Superior temporal gyrus (tissue), 1 donor: ENCODE measurements at regions not wholly inside any gene's neighbourhood (a gene's known extent, or its start where the extent isn't known, plus 50 kb on each side); places are given as distances from the start of the nearest gene placed in this dataset.

Source experiments
- DNase-seq: peaks from one replicate; pipeline ENCODE4 v3.0.0-alpha.2; 2016; ENCODE audit errors: extremely low spot score

- DNase-seq, result no peak
These were observed 50.7 kb upstream of the SPATA12 start for GRCh38 chr3:57009802-57010201.

- DNase-seq, result no peak
These were observed 51.1 kb upstream of the SPATA12 start for GRCh38 chr3:57009367-57009766.

GRCh38 chr3:57007521-57008460, 52.7 kb upstream of the SPATA12 start:
- DNase-seq, result no peak

GRCh38 chr3:57006949-57007419, 53.5 kb upstream of the SPATA12 start:
- DNase-seq, result no peak

- DNase-seq, result no peak
These were observed 54.2 kb upstream of the SPATA12 start for GRCh38 chr3:57006179-57006657.

GRCh38 chr3:57004229-57004628, 56.2 kb upstream of the SPATA12 start:
- no peak for DNase-seq

- no peak for DNase-seq
These were observed 56.8 kb upstream of the SPATA12 start for GRCh38 chr3:57003676-57004075.

GRCh38 chr3:57001356-57001755, 59.1 kb upstream of the SPATA12 start:
- DNase-seq, result no peak

- DNase-seq, result no peak
These were observed 60.5 kb upstream of the SPATA12 start for GRCh38 chr3:57000012-57000411.

- DNase-seq, result no peak
These were observed 60.9 kb upstream of the SPATA12 start for GRCh38 chr3:56999547-56999946.

- DNase-seq, result peak; percentile 80
These were observed 62.4 kb upstream of the SPATA12 start for GRCh38 chr3:56998076-56998529.

- DNase-seq, result no peak
These were observed 62.8 kb upstream of the SPATA12 start for GRCh38 chr3:56997675-56998074.

GRCh38 chr3:56997041-56997440, 63.4 kb upstream of the SPATA12 start:
- no peak for DNase-seq

- DNase-seq, result no peak
These were observed 66.1 kb upstream of the SPATA12 start for GRCh38 chr3:56994391-56994790.

- no peak for DNase-seq
These were observed 69.8 kb upstream of the SPATA12 start for GRCh38 chr3:56990641-56991015.

GRCh38 chr3:56989977-56990640, 70.4 kb upstream of the SPATA12 start:
- DNase-seq, result no peak

GRCh38 chr3:56989169-56989976, 71.1 kb upstream of the SPATA12 start:
- DNase-seq, result no peak

- DNase-seq, result peak; percentile 99
These were observed 71.9 kb upstream of the SPATA12 start for GRCh38 chr3:56988458-56989168.

- no peak for DNase-seq
These were observed 73.1 kb upstream of the SPATA12 start for GRCh38 chr3:56987238-56987895.

GRCh38 chr3:56986347-56986746, 74.1 kb upstream of the SPATA12 start:
- no peak for DNase-seq

GRCh38 chr3:56985878-56986277, 74.6 kb upstream of the SPATA12 start:
- DNase-seq, result no peak
